WTC11 (cell line): ENCODE measurements at regions not wholly inside any gene's neighbourhood (a gene's known extent, or its start where the extent isn't known, plus 50 kb on each side); places are given as distances from the start of the nearest gene placed in this dataset.

Experiments used
- ATAC-seq: fragments of 200-7000 bp; cut with Tn5 transposase; 2 replicates; pipeline ENCODE4 v1.10.0; 2021; ENCODE audit warnings: mild to moderate bottlenecking, moderate library complexity
- CTCF ChIA-PET: fragments of 300-600 bp; sonication (Branson Sonifier 250); formaldehyde crosslinking; loops from one replicate; lab custom pipeline; 2021; ENCODE audit warnings: antibody characterized with exemption; lab: Charles Lee
- POLR2A ChIA-PET: fragments of 350-600 bp; sonication (Branson Sonifier 250); formaldehyde crosslinking; loops from one replicate; lab custom pipeline; 2021; ENCODE audit warnings: antibody characterized with exemption; lab: Charles Lee
- DNase-seq: peaks from one replicate; pipeline ENCODE4 v3.0.0; 2021; ENCODE audit warnings: low spot score
- H3K27ac Mint-ChIP-seq: 2 replicates; pipeline ENCODE4 v1.8.0; 2021; ENCODE audit warnings: mixed read lengths
- H3K27me3 Mint-ChIP-seq: 2 replicates; pipeline ENCODE4 v1.8.0; 2021; ENCODE audit warnings: low read depth, mild to moderate bottlenecking, moderate library complexity, mixed read lengths
- H3K36me3 Mint-ChIP-seq: 2 replicates; pipeline ENCODE4 v1.8.0; 2021; ENCODE audit warnings: mixed read lengths
- H3K4me1 Mint-ChIP-seq: 2 replicates; pipeline ENCODE4 v1.8.0; 2022; ENCODE audit warnings: mixed read lengths
- H3K4me3 Mint-ChIP-seq: 2 replicates; pipeline ENCODE4 v1.8.0; 2021; ENCODE audit warnings: mild to moderate bottlenecking, moderate library complexity, mixed read lengths
- H3K9me3 Mint-ChIP-seq: 2 replicates; pipeline ENCODE4 v1.8.0; 2021; ENCODE audit warnings: mixed read lengths
- CREB1 ChIP-seq: sonication (generic); formaldehyde crosslinking; IDR thresholded peaks from 2 replicates; pipeline ENCODE4 v1.8.0; 2023; ENCODE audit warnings: mild to moderate bottlenecking, missing genetic modification reagents
- E2F4 ChIP-seq: sonication (generic); formaldehyde crosslinking; IDR thresholded peaks from 2 replicates; pipeline ENCODE4 v1.8.1; 2022; ENCODE audit warnings: low read depth, mild to moderate bottlenecking, moderate library complexity, missing genetic modification reagents, borderline replicate concordance
- ETV6 ChIP-seq: sonication (generic); formaldehyde crosslinking; IDR thresholded peaks from 2 replicates; pipeline ENCODE4 v1.8.1; 2022; ENCODE audit warnings: mild to moderate bottlenecking, missing genetic modification reagents
- FOXJ3 ChIP-seq: sonication (generic); formaldehyde crosslinking; IDR thresholded peaks from 2 replicates; pipeline ENCODE4 v1.9.0; 2021; ENCODE audit warnings: missing genetic modification reagents, mild to moderate bottlenecking, borderline replicate concordance
- FOXK1 ChIP-seq: sonication (generic); formaldehyde crosslinking; IDR thresholded peaks from 2 replicates; pipeline ENCODE4 v1.8.0; 2022; ENCODE audit warnings: mild to moderate bottlenecking, moderate library complexity, missing genetic modification reagents
- FOXP4 ChIP-seq: sonication (generic); formaldehyde crosslinking; IDR thresholded peaks from 2 replicates; pipeline ENCODE4 v1.8.0; 2022; ENCODE audit warnings: mild to moderate bottlenecking, missing genetic modification reagents
- GABPB1 ChIP-seq: sonication (generic); formaldehyde crosslinking; IDR thresholded peaks from 2 replicates; pipeline ENCODE4 v1.8.1; 2023; ENCODE audit warnings: mild to moderate bottlenecking, missing genetic modification reagents
- NFYB ChIP-seq: sonication (generic); formaldehyde crosslinking; conservative IDR thresholded peaks from 2 replicates; pipeline ENCODE4 v1.8.0; 2022; ENCODE audit warnings: low read depth, missing genetic modification reagents
- TCF7 ChIP-seq: sonication (generic); formaldehyde crosslinking; IDR thresholded peaks from 2 replicates; pipeline ENCODE4 v1.8.0; 2022; ENCODE audit warnings: mild to moderate bottlenecking, low read depth, missing genetic modification reagents, moderate library complexity
- USF1 ChIP-seq: sonication (generic); formaldehyde crosslinking; IDR thresholded peaks from 2 replicates; pipeline ENCODE4 v1.8.0; 2022; ENCODE audit warnings: mild to moderate bottlenecking, missing genetic modification reagents
- ZBTB21 ChIP-seq: sonication (generic); formaldehyde crosslinking; IDR thresholded peaks from 2 replicates; pipeline ENCODE4 v1.8.1; 2023; ENCODE audit warnings: mild to moderate bottlenecking, missing genetic modification reagents, borderline replicate concordance
- ZNF121 ChIP-seq: sonication (generic); formaldehyde crosslinking; IDR thresholded peaks from 2 replicates; pipeline ENCODE4 v1.8.0; 2023; ENCODE audit warnings: missing genetic modification reagents
- ZNF425 ChIP-seq: fragments of 250-450 bp; sonication (Bioruptor Pico); conservative IDR thresholded peaks from 2 replicates; pipeline ENCODE4 v1.9.0; 2021; ENCODE audit warnings: mild to moderate bottlenecking
- ZNF512 ChIP-seq: sonication (generic); formaldehyde crosslinking; IDR thresholded peaks from 2 replicates; pipeline ENCODE4 v1.8.1; 2022; ENCODE audit warnings: missing genetic modification reagents, borderline replicate concordance
- TF ChIP-seq, protein P1 (sequence below): sonication (generic); formaldehyde crosslinking; IDR thresholded peaks from 2 replicates; pipeline ENCODE4 v1.8.1; 2023; ENCODE audit warnings: mild to moderate bottlenecking, missing genetic modification reagents, borderline replicate concordance

GRCh38 chr3:166519443-166519842, 682.2 kb upstream of the BCHE start:
- POLR2A ChIA-PET, result no interaction called here
- peaks cover 16% of the 10 kb centered on the region for H3K9me3 Mint-ChIP-seq

DNA sequence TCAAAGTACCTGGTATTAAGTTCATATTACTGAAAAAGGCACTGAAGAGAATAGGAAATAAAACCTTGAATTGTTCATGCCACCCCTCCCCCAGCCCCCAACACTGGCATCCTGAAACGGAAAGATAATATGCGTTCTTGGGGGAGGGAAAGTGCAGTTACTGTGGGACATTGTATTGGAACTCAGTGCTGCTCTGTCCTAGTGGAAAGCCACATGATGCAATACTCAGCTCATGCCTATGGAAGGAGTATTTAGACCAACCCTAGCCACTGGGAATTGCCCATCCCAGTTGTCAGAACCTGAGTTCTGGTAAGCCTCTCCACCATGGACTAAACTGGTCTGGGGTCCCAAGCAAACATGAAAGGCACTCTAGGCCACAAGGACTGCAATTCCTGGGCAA, 680.8 kb upstream of the BCHE start:
- Mint-ChIP-seq H3K27me3 (no peaks in the 10 kb centered on the region; the same call in 1 of the 2 replicates), H3K4me3 (no peak overlapping the region), H3K27ac (no peak overlapping the region), H3K9me3 (peaks cover 28% of the 10 kb centered on the region), H3K36me3 (peaks cover 13% of the 10 kb centered on the region), H3K4me1 (peaks cover 4% of the 10 kb centered on the region)
- no peak; the same call in 1 of the 2 replicates for ATAC-seq
- ChIA-PET CTCF (interaction anchor here (0.6 kb wide), 1 partner anchor 442 kb away, joined by 3 read pairs; no protein-coding TSS in a partner anchor), POLR2A (no interaction called here)
- no peak for DNase-seq
- TF ChIP-seq, protein P1, sequence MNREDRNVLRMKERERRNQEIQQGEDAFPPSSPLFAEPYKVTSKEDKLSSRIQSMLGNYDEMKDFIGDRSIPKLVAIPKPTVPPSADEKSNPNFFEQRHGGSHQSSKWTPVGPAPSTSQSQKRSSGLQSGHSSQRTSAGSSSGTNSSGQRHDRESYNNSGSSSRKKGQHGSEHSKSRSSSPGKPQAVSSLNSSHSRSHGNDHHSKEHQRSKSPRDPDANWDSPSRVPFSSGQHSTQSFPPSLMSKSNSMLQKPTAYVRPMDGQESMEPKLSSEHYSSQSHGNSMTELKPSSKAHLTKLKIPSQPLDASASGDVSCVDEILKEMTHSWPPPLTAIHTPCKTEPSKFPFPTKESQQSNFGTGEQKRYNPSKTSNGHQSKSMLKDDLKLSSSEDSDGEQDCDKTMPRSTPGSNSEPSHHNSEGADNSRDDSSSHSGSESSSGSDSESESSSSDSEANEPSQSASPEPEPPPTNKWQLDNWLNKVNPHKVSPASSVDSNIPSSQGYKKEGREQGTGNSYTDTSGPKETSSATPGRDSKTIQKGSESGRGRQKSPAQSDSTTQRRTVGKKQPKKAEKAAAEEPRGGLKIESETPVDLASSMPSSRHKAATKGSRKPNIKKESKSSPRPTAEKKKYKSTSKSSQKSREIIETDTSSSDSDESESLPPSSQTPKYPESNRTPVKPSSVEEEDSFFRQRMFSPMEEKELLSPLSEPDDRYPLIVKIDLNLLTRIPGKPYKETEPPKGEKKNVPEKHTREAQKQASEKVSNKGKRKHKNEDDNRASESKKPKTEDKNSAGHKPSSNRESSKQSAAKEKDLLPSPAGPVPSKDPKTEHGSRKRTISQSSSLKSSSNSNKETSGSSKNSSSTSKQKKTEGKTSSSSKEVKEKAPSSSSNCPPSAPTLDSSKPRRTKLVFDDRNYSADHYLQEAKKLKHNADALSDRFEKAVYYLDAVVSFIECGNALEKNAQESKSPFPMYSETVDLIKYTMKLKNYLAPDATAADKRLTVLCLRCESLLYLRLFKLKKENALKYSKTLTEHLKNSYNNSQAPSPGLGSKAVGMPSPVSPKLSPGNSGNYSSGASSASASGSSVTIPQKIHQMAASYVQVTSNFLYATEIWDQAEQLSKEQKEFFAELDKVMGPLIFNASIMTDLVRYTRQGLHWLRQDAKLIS (CRISPR knock-in tag), result no peak
- TF ChIP-seq NFYB (CRISPR knock-in tag) (no peak), E2F4 (no peak), ZNF121 (no peak), ZBTB21 (CRISPR knock-in tag) (no peak), TCF7 (no peak), USF1 (CRISPR knock-in tag) (no peak), FOXP4 (CRISPR knock-in tag) (no peak), GABPB1 (CRISPR knock-in tag) (no peak), FOXK1 (CRISPR knock-in tag) (no peak), CREB1 (CRISPR knock-in tag) (no peak), ZNF425 (CRISPR knock-in tag) (no peak)

More at GRCh38 chr3:166519443-166519842, 682.2 kb upstream of the BCHE start:
- Mint-ChIP-seq H3K4me1 (peaks cover 4% of the 10 kb centered on the region), H3K27me3 (no peaks in the 10 kb centered on the region; the same call in 1 of the 2 replicates), H3K4me3 (no peak overlapping the region), H3K36me3 (peaks cover 9% of the 10 kb centered on the region)
- DNase-seq, result no peak
- TF ChIP-seq ZNF512, result no peak
- TF ChIP-seq ZNF425 (CRISPR knock-in tag), result no peak
- TF ChIP-seq ETV6 (CRISPR knock-in tag), result no peak
- no peak for TF ChIP-seq FOXJ3 (CRISPR knock-in tag)
- TF ChIP-seq, all 79 proteins: peak for 0
- CTCF ChIA-PET, result no interaction called here
- no peak for ATAC-seq
- H3K27ac Mint-ChIP-seq, result no peak overlapping the region
